Sigmoid colon (tissue), 4 donors: ENCODE measurements at regions not wholly inside any gene's neighbourhood (a gene's known extent, or its start where the extent isn't known, plus 50 kb on each side); places are given as distances from the start of the nearest gene placed in this dataset.

Experiments used
- CTCF ChIP-seq, 4 experiments: fragments of 450-650 bp in 3 of 4; fragments of 200-600 bp in 1 of 4; IDR thresholded peaks; one replicate each; pipeline ENCODE4 v1.5.1; 2016 to 2019; ENCODE audit warnings: antibody characterized with exemption in 4 of 4, mild to moderate bottlenecking in 3 of 4, moderate library complexity in 2 of 4
- EP300 ChIP-seq, 4 donors: sonication (generic); formaldehyde crosslinking; IDR thresholded peaks; one replicate each; pipeline ENCODE4 v1.6.1; 2017; ENCODE audit warnings: antibody characterized with exemption in 4 of 4
- POLR2A ChIP-seq, 2 donors: fragments of 450-650 bp; IDR thresholded peaks; one replicate each; pipeline ENCODE4 v1.6.1; 2016; ENCODE audit warnings: antibody characterized with exemption in 2 of 2, mild to moderate bottlenecking in 2 of 2, moderate library complexity in 2 of 2
- POLR2AphosphoS5 ChIP-seq, 4 donors: sonication (generic); formaldehyde crosslinking; IDR thresholded peaks; one replicate each; pipeline ENCODE4 v1.6.1; 2017; ENCODE audit warnings: antibody characterized with exemption in 4 of 4

GRCh38 chr13:44711706-44712105 is 135.6 kb upstream of the TSC22D1 start:
- TF ChIP-seq CTCF (IDR thresholded peaks at IDR 0.05) (no peak), EP300 (IDR thresholded peaks at IDR 0.05) (no peak), POLR2AphosphoS5 (IDR thresholded peaks at IDR 0.05) (no peak), POLR2A (IDR thresholded peaks at IDR 0.05) (no peak)
